ENCODE measurements at regions not wholly inside any gene's neighbourhood (a gene's known extent, or its start where the extent isn't known, plus 50 kb on each side); places are given as distances from the start of the nearest gene placed in this dataset.

GRCh38 chr15:72979308-72979707 lies 73.0 kb upstream of the NEO1 start:
- TF ChIP-seq POLR2A (IDR thresholded peaks at IDR 0.05; ENCODE audit: low read length) (no peak), GATA1 (IDR thresholded peaks at IDR 0.05; ENCODE audit: low read depth, low read length) (no peak)

All from erythroblast (primary cell).